Omental fat pad (tissue), 3 donors: ENCODE measurements at regions not wholly inside any gene's neighbourhood (a gene's known extent, or its start where the extent isn't known, plus 50 kb on each side); places are given as distances from the start of the nearest gene placed in this dataset.
"Not testable (repeated sequence)": the region's sequence is repeated elsewhere in the genome, so short reads cannot be mapped to it uniquely, and the experiment has no call there.

ENCODE experiments used
- ATAC-seq: fragments of 150-250 bp; one replicate; pipeline ENCODE4 v1.9.1; 2016; ENCODE audit warnings: mild to moderate bottlenecking, moderate library complexity; ENCODE audit not compliant: low FRiP score
- DNase-seq: peaks from one replicate; pipeline ENCODE4 v3.0.0-alpha.2; 2019; ENCODE audit warnings: low spot score
- CTCF ChIP-seq, 3 donors: fragments of 450-650 bp; IDR thresholded peaks; one replicate each; pipeline ENCODE4 v1.5.1; 2016 to 2017; ENCODE audit warnings: antibody characterized with exemption in 3 of 3, mild to moderate bottlenecking in 3 of 3, moderate library complexity in 2 of 3

- ATAC-seq (no peak), DNase-seq (no peak)
- TF ChIP-seq CTCF (IDR thresholded peaks at IDR 0.05), result no peak
Observed at GRCh38 chr13:55576389-55576788, 1564.3 kb upstream of the PRR20A start.

GRCh38 chr13:55577082-55577846, 1563.5 kb upstream of the PRR20A start:
- ATAC-seq, result no peak
- DNase-seq, result no peak
- no peak for TF ChIP-seq CTCF (IDR thresholded peaks at IDR 0.05)

GRCh38 chr13:55577847-55578210, 1562.9 kb upstream of the PRR20A start:
- no peak for ATAC-seq
- no peak for DNase-seq
- TF ChIP-seq CTCF (IDR thresholded peaks at IDR 0.05), result no peak

- not testable (repeated sequence) for DNase-seq, ATAC-seq
Observed at GRCh38 chr13:55582294-55582693, 1558.4 kb upstream of the PRR20A start.

- DNase-seq, result no peak
- ATAC-seq, result no peak
- no peak for TF ChIP-seq CTCF (IDR thresholded peaks at IDR 0.05)
Observed at GRCh38 chr13:55583953-55584593, 1556.6 kb upstream of the PRR20A start.

- TF ChIP-seq CTCF (IDR thresholded peaks at IDR 0.05), result no peak
- no peak for DNase-seq
- no peak for ATAC-seq
Observed at GRCh38 chr13:55602784-55603183, 1537.9 kb upstream of the PRR20A start.

GRCh38 chr13:55606045-55606665, 1534.6 kb upstream of the PRR20A start:
- DNase-seq, result no peak
- TF ChIP-seq CTCF (IDR thresholded peaks at IDR 0.05), result no peak
- no peak for ATAC-seq
